ENCODE measurements at regions not wholly inside any gene's neighbourhood (a gene's known extent, or its start where the extent isn't known, plus 50 kb on each side); places are given as distances from the start of the nearest gene placed in this dataset.

- no peak for TF ChIP-seq CTCF (IDR thresholded peaks at IDR 0.05)
- TF ChIP-seq EZH2 (IDR thresholded peaks at IDR 0.05; ENCODE audit: borderline replicate concordance, insufficient read depth, low read depth, low read length, poor library complexity, severe bottlenecking) = no peak
Measured at GRCh38 chrX:122583551-122583950, 600.5 kb upstream of the GRIA3 start.

Measured in B cell (primary cell).